Erythroblast (primary cell): ENCODE measurements at regions not wholly inside any gene's neighbourhood (a gene's known extent, or its start where the extent isn't known, plus 50 kb on each side); places are given as distances from the start of the nearest gene placed in this dataset.

Source experiments
- GATA1 ChIP-seq: IDR thresholded peaks from 2 replicates; pipeline ENCODE4 v1.6.1; 2011; ENCODE audit warnings: low read depth, mild to moderate bottlenecking, control low read depth, low read length, moderate library complexity
- POLR2A ChIP-seq: IDR thresholded peaks from 2 replicates; pipeline ENCODE4 v1.6.1; 2011; ENCODE audit warnings: mild to moderate bottlenecking, low read length

- TF ChIP-seq POLR2A = no peak
- no peak for TF ChIP-seq GATA1
Measured at GRCh38 chr12:87323369-87323768, 705.8 kb downstream of the C12orf50 start.
